Renal cortical epithelial cell (primary cell): ENCODE measurements at regions not wholly inside any gene's neighbourhood (a gene's known extent, or its start where the extent isn't known, plus 50 kb on each side); places are given as distances from the start of the nearest gene placed in this dataset.

ENCODE experiments used
- DNase-seq: peaks from one replicate; pipeline ENCODE4 v3.0.0-alpha.2; 2011; ENCODE audit warnings: low read depth

GRCh38 chr12:90079529-90080210 lies 371.0 kb upstream of the ATP2B1 start:
- DNase-seq = no peak

GRCh38 chr12:90078344-90078743 lies 369.7 kb upstream of the ATP2B1 start:
- DNase-seq = no peak

GRCh38 chr12:90077756-90078155 lies 369.1 kb upstream of the ATP2B1 start:
- no peak for DNase-seq

- DNase-seq = no peak
Observed at GRCh38 chr12:90076851-90077319, 368.2 kb upstream of the ATP2B1 start.

DNA sequence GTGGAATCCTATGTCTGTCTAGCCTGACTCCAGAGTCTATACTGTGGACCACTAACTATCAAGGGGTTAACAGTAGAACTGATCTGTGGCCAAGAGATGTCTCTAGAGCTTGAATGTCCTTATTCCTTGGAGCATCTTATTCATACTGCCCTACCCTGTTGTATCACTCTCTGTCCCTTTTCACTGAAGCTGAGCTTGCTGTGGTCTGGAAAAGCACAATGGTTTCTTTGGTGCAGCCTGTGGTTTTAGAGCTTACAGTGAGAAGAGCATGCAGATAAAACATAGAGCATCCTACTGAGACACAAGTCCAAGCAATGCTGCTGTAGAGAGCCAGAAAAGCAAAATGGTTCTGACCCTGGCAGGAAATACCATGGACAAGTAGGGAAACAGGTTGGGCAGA lies 367.0 kb upstream of the ATP2B1 start:
- no peak for DNase-seq

DNA sequence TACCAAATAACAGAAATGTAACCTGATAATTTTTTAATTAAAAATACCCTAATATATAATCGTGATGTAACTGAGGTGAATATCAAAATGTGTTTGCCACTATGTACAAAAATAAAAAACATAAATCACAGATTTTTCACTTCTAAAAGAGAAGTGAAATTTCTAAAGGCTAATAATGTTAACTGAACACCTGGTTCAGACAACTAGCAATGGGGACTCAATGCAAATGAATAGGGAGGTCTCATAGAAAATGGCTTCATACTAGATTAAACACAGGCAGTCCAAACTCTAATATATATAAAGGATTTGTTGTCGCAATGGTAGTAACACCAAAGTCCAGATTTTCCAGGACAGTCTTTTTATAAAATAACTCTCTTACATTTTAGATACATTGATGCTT lies 365.4 kb upstream of the ATP2B1 start:
- DNase-seq = no peak

DNA sequence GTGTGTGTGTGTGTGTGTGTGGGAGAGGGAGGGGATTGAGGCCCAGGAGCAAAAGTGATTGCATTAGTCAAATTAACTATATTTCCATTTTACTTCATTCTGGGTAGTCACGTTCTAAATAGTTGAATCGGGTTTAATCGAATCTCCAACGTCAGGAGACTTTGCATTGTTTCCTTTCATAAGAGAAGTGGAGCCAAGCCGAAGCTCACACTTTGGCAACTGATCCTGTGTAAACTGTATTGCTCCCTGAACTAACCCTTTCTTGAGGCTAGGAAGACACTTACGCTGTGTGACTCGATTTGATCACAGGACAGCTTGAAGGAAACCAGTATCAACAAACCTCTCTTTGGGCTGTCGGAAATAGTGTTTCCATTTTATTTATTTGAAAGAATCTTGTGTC lies 363.4 kb upstream of the ATP2B1 start:
- DNase-seq = no peak

GRCh38 chr12:90069711-90070110 lies 361.1 kb upstream of the ATP2B1 start:
- no peak for DNase-seq

DNA sequence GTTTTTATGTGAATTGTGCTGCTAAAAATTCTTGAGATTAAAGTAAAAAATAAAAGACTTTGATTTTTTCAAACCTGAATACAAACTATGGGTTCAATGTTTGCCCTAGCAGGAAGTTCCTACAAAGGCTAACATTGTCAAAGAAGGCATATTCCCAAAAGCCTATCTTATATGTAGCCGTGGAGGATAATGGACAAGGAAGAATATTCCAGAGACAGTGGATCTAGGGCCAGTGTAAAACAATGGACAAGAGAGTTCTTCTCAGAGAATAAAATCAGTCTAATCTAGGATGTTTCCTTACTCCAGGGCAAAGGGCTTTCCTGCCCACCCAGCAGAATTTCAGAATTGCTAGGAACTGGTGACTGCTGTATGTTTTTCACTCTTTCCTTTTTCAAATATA lies 359.2 kb upstream of the ATP2B1 start:
- DNase-seq = no peak

DNA sequence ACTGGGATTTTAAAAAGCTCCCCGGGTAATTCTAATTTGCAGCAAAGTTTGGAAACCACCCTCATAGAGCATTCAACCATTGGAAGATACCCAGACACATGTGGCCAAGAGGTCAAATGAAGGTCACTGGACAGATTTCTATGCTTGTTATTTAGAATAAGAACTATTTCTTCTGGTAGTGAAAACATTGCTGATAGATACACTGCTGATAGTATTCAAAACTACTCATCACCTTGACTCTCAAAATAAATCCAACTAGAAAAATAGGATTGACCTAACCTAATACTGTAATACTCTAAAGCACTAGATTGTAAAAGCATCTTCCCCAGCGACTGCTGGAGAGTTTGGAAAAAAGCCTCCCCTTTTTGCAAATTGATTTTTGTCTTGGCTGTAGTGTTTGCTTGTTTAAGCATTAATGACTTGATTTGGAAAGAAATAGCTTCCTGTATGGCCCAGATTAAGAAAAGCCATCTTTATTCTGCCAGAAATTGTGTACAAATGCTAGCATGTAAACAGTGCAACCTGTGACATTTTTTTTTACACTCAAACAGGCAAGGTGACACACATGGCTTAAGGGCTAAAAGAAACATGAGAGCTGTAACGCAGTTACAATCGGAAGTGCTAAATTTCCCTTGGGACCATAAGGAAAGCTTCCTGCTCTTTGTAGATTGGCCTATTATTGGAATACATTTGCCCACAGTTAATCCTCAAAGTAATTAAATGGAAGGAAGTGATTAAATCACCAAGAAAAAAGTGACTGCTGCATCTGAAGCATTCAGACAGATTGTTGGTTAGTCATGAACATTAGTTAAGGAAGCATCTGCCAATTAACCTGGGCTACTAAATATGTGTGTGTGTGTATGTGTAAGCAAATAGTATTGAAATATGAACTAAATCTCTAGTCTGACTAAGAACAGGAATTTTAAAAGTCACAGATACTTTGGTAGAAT lies 356.5 kb upstream of the ATP2B1 start:
- DNase-seq = peak; percentile 62

DNA sequence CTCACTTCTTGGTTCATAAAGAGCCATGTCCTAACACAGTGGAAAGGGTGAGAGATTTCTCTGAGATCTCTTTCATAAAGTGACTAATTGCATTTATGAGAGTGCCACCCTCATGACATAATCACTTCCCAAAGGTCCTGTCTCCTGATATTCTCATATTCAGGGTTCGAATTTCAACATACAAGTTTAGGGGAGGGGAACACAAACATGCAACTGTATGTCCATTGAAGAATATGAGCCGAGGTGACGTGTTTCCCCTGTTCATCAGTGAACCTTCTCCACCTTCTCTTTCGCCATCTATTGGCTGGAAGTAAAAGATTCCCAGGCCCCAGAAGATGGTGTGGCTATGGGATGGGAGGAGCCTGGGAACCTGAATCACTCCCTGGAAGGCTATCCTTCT lies 354.2 kb upstream of the ATP2B1 start:
- no peak for DNase-seq

DNA sequence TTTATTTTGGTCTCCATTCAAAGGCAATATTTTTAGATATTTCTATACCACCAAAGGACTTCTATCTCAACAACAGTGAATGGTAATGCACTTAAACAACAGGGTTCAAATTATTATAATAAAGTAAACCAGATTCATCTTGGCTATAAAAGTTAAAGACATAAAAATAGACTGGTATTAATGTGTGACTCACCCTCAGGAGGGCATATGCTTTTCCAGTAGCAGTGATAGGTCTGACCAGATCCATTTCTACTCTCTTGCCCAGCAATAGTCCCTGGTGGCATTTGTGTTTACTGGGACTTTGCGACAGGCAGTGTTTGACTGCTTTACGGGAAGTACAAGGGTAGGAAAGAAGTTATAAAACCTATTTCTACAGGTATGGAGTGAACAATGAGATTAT lies 353.2 kb upstream of the ATP2B1 start:
- peak; percentile 16 for DNase-seq

GRCh38 chr12:90060031-90060430 lies 351.4 kb upstream of the ATP2B1 start:
- no peak for DNase-seq

- DNase-seq = peak; percentile 88
Observed at GRCh38 chr12:90058704-90059103, 350.1 kb upstream of the ATP2B1 start.

- DNase-seq = no peak
Observed at GRCh38 chr12:90055071-90055470, 346.4 kb upstream of the ATP2B1 start.

DNA sequence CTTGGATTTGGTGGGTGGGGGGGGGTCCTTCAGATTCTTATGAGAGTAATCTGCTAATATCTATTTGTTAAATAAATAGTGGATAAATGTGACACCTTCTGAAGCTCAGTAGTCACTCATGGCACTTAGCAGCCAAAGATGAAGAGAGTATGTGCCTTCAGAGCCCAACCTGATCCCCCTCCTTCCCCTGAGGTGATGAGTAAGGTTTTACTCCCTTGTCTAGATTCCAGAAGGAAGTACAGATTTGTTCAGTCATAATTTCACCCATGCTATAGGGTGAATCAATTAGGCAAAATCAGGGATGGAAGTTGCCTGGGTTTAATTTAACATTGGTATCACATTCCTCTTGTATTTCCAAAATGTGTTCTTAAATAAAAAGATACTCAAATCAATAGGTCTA lies 340.3 kb upstream of the ATP2B1 start:
- no peak for DNase-seq

DNA sequence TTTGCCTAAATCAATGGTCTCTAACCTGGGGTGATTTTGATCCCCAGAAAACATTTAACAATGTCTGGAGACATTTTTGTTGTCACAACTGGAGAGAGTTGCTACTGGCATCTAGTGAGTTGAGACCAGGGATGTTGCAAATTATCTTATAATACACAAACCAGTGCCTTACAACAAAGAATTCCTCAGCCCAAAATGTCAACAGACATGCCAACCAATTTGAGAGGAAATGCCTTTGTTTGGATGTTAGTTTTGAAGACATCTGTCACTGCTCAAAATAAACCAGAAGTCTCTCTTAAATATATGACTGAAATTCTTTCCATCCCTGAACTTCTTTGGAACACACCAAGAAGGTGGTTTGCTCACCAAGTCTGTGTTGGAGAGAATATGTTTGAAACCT lies 336.9 kb upstream of the ATP2B1 start:
- DNase-seq = no peak

DNA sequence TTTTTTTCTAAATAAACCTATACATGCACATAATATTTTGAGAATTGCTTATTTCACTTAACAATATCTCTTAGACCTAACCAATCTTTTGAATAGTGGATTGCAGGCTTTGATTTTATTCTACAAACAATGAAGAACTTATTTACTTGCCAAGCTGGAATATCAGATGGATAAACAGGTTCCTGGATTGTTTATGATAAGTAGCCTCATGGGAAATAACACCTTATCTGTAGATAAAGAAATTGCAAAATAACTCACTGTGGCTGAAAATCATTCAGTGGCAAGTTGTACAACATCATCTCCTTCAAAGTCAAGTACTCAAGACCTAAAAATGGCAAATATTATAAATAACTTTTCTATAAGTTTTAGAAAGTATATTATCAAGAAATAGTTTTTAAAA lies 335.4 kb upstream of the ATP2B1 start:
- DNase-seq = no peak

- DNase-seq = peak; percentile 26
Observed at GRCh38 chr12:90042920-90043641, 334.4 kb upstream of the ATP2B1 start.

- DNase-seq = no peak
Observed at GRCh38 chr12:90038289-90038688, 329.7 kb upstream of the ATP2B1 start.

DNA sequence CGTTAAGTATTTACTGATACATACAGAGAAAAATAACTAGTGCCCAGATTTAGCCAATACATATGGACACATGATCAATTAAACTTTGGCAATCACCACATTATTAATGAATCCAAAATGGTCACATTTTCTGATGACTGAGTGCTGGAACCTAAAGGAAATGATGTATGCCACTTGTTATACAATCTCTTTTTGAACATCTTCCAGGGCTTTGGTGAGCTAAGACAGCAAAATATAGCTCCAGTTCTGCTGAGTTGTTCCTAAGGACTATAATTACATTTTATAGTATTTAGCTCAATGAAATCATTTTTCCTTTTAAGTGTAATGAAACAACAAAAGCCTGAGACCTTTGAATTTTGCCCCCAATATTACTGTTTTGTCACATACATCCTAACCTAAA lies 329.1 kb upstream of the ATP2B1 start:
- DNase-seq = no peak

GRCh38 chr12:90036637-90037036 lies 328.0 kb upstream of the ATP2B1 start:
- peak; percentile 7 for DNase-seq
